DMS153 (cell line): ENCODE measurements at regions not wholly inside any gene's neighbourhood (a gene's known extent, or its start where the extent isn't known, plus 50 kb on each side); places are given as distances from the start of the nearest gene placed in this dataset.

ENCODE experiments used
- DNase-seq: peaks from one replicate; lab custom pipeline; 2025; lab: John Stamatoyannopoulos, UW

GRCh38 chr5:90191352-90192045 is 218.1 kb downstream of the CETN3 start:
- no peak for DNase-seq

GRCh38 chr5:90185897-90186468 is 223.6 kb downstream of the CETN3 start:
- no peak for DNase-seq

- no peak for DNase-seq
Observed at GRCh38 chr5:90184764-90185163, 224.8 kb downstream of the CETN3 start.

- no peak for DNase-seq
Observed at GRCh38 chr5:90182726-90183125, 226.8 kb downstream of the CETN3 start.

GRCh38 chr5:90174236-90174635 is 235.3 kb downstream of the CETN3 start:
- no peak for DNase-seq

GRCh38 chr5:90173299-90174030 is 236.1 kb downstream of the CETN3 start:
- no peak for DNase-seq

GRCh38 chr5:90171466-90171865 is 238.1 kb downstream of the CETN3 start:
- DNase-seq = no peak

- DNase-seq = no peak
Observed at GRCh38 chr5:90170261-90170660, 239.3 kb downstream of the CETN3 start.

- no peak for DNase-seq
Observed at GRCh38 chr5:90169078-90169477, 240.5 kb downstream of the CETN3 start.

GRCh38 chr5:90168399-90168798 is 241.2 kb downstream of the CETN3 start:
- no peak for DNase-seq

- DNase-seq = no peak
Observed at GRCh38 chr5:90166816-90167215, 242.7 kb downstream of the CETN3 start.

- DNase-seq = no peak
Observed at GRCh38 chr5:90162324-90162723, 247.2 kb downstream of the CETN3 start.

- DNase-seq = no peak
Observed at GRCh38 chr5:90161414-90161813, 248.1 kb downstream of the CETN3 start.

GRCh38 chr5:90158131-90158530 is 251.4 kb downstream of the CETN3 start:
- no peak for DNase-seq

- DNase-seq = no peak
Observed at GRCh38 chr5:90153031-90153430, 256.5 kb downstream of the CETN3 start.

- DNase-seq = no peak
Observed at GRCh38 chr5:90144625-90145327, 264.8 kb downstream of the CETN3 start.

GRCh38 chr5:90142541-90142940 is 267.0 kb downstream of the CETN3 start:
- DNase-seq = no peak

GRCh38 chr5:90141984-90142383 is 267.6 kb downstream of the CETN3 start:
- no peak for DNase-seq

GRCh38 chr5:90136952-90137528 is 272.5 kb downstream of the CETN3 start:
- no peak for DNase-seq

- DNase-seq = no peak
Observed at GRCh38 chr5:90135779-90136378, 273.7 kb downstream of the CETN3 start.

GRCh38 chr5:90134892-90135291 is 274.7 kb downstream of the CETN3 start:
- DNase-seq = no peak

GRCh38 chr5:90134381-90134780 is 275.2 kb downstream of the CETN3 start:
- DNase-seq = no peak
